ENCODE measurements at regions not wholly inside any gene's neighbourhood (a gene's known extent, or its start where the extent isn't known, plus 50 kb on each side); places are given as distances from the start of the nearest gene placed in this dataset.

GRCh38 chr20:18977441-18977840 is 163.9 kb downstream of the SCP2D1 start:
- H3K27ac Mint-ChIP-seq: no peak overlapping the region
- DNase-seq: no peak
- no peaks in the 10 kb centered on the region for H3K9me3 Mint-ChIP-seq
- no peak overlapping the region for H3K4me3 Mint-ChIP-seq
- H3K4me1 Mint-ChIP-seq (ENCODE audit: low read depth in 2 of 2): no peaks in the 10 kb centered on the region
- no peaks in the 10 kb centered on the region for H3K36me3 Mint-ChIP-seq (ENCODE audit: insufficient read depth)
- peaks cover 0 to 19% of the 10 kb centered on the region in 2 donors for H3K27me3 Mint-ChIP-seq
- no peak for ATAC-seq (replicated peaks)

GRCh38 chr20:18978311-18978710 is 164.7 kb downstream of the SCP2D1 start:
- Mint-ChIP-seq H3K27ac (no peak overlapping the region), H3K4me3 (no peak overlapping the region)

GRCh38 chr20:18979132-18979531 is 165.5 kb downstream of the SCP2D1 start:
- ATAC-seq (replicated peaks) (no peak), DNase-seq (no peak)
- H3K4me3 Mint-ChIP-seq: no peak overlapping the region
- no peaks in the 10 kb centered on the region for H3K9me3 Mint-ChIP-seq
- peaks cover 0 to 31% of the 10 kb centered on the region in 2 donors for H3K27me3 Mint-ChIP-seq
- no peaks in the 10 kb centered on the region for H3K36me3 Mint-ChIP-seq (ENCODE audit: insufficient read depth)
- H3K4me1 Mint-ChIP-seq (ENCODE audit: low read depth in 2 of 2): no peaks in the 10 kb centered on the region
- no peak overlapping the region for H3K27ac Mint-ChIP-seq

More at GRCh38 chr20:18978311-18978710, 164.7 kb downstream of the SCP2D1 start:
- Mint-ChIP-seq H3K9me3 (no peaks in the 10 kb centered on the region), H3K36me3 (ENCODE audit: insufficient read depth) (no peaks in the 10 kb centered on the region), H3K4me1 (ENCODE audit: low read depth in 2 of 2) (no peaks in the 10 kb centered on the region), H3K27me3 (peaks cover 0 to 23% of the 10 kb centered on the region in 2 donors)
- DNase-seq: no peak
- no peak for ATAC-seq (replicated peaks)

- Mint-ChIP-seq H3K9me3 (no peaks in the 10 kb centered on the region), H3K27me3 (peaks cover 3 to 50% of the 10 kb centered on the region in 2 donors), H3K4me1 (ENCODE audit: low read depth in 2 of 2) (no peaks in the 10 kb centered on the region), H3K36me3 (ENCODE audit: insufficient read depth) (no peaks in the 10 kb centered on the region), H3K27ac (no peak overlapping the region), H3K4me3 (no peak overlapping the region)
- ATAC-seq (replicated peaks) (no peak), DNase-seq (no peak)
Measured at GRCh38 chr20:18981962-18982539, 168.5 kb downstream of the SCP2D1 start.

- no peak overlapping the region for H3K27ac Mint-ChIP-seq
- no peaks in the 10 kb centered on the region for H3K4me1 Mint-ChIP-seq (ENCODE audit: low read depth in 2 of 2)
- no peak for DNase-seq
- H3K9me3 Mint-ChIP-seq: no peaks in the 10 kb centered on the region
- ATAC-seq (replicated peaks): no peak
- H3K27me3 Mint-ChIP-seq: peaks cover 4 to 40% of the 10 kb centered on the region in 2 donors
- H3K36me3 Mint-ChIP-seq (ENCODE audit: insufficient read depth): no peaks in the 10 kb centered on the region
- no peak overlapping the region for H3K4me3 Mint-ChIP-seq
Measured at GRCh38 chr20:18983796-18984195, 170.2 kb downstream of the SCP2D1 start.

GRCh38 chr20:18984238-18985200 is 170.9 kb downstream of the SCP2D1 start:
- DNase-seq (no peak), ATAC-seq (replicated peaks) (no peak)
- Mint-ChIP-seq H3K36me3 (ENCODE audit: insufficient read depth) (no peaks in the 10 kb centered on the region), H3K27ac (no peak overlapping the region), H3K27me3 (peaks cover 4 to 40% of the 10 kb centered on the region in 2 donors), H3K4me1 (ENCODE audit: low read depth in 2 of 2) (no peaks in the 10 kb centered on the region), H3K9me3 (no peaks in the 10 kb centered on the region), H3K4me3 (no peak overlapping the region)

- H3K9me3 Mint-ChIP-seq: no peaks in the 10 kb centered on the region
- DNase-seq: no peak
- H3K27ac Mint-ChIP-seq: no peak overlapping the region
- no peaks in the 10 kb centered on the region for H3K4me1 Mint-ChIP-seq (ENCODE audit: low read depth in 2 of 2)
- H3K4me3 Mint-ChIP-seq: no peak overlapping the region
- H3K36me3 Mint-ChIP-seq (ENCODE audit: insufficient read depth): no peaks in the 10 kb centered on the region
- peaks cover 4 to 40% of the 10 kb centered on the region in 2 donors for H3K27me3 Mint-ChIP-seq
- no peak for ATAC-seq (replicated peaks)
Measured at GRCh38 chr20:18985551-18985950, 172.0 kb downstream of the SCP2D1 start.

GRCh38 chr20:18986146-18986830 is 172.7 kb downstream of the SCP2D1 start:
- H3K4me3 Mint-ChIP-seq: no peak overlapping the region
- no peaks in the 10 kb centered on the region for H3K4me1 Mint-ChIP-seq (ENCODE audit: low read depth in 2 of 2)
- DNase-seq (no peak), ATAC-seq (replicated peaks) (no peak)
- no peaks in the 10 kb centered on the region for H3K36me3 Mint-ChIP-seq (ENCODE audit: insufficient read depth)
- no peak overlapping the region for H3K27ac Mint-ChIP-seq
- H3K27me3 Mint-ChIP-seq: peaks cover 4 to 42% of the 10 kb centered on the region in 2 donors
- H3K9me3 Mint-ChIP-seq: no peaks in the 10 kb centered on the region

- Mint-ChIP-seq H3K4me1 (ENCODE audit: low read depth in 2 of 2) (no peaks in the 10 kb centered on the region), H3K27me3 (peaks cover 4 to 44% of the 10 kb centered on the region in 2 donors)
- ATAC-seq (replicated peaks): no peak
Measured at GRCh38 chr20:18986895-18987580, 173.5 kb downstream of the SCP2D1 start.

GRCh38 chr20:18987781-18988360 is 174.3 kb downstream of the SCP2D1 start:
- H3K27ac Mint-ChIP-seq: no peak overlapping the region
- H3K9me3 Mint-ChIP-seq: no peaks in the 10 kb centered on the region
- peaks cover 4 to 44% of the 10 kb centered on the region in 2 donors for H3K27me3 Mint-ChIP-seq
- no peak for DNase-seq
- no peak overlapping the region for H3K4me3 Mint-ChIP-seq
- H3K36me3 Mint-ChIP-seq (ENCODE audit: insufficient read depth): peaks cover 3% of the 10 kb centered on the region
- H3K4me1 Mint-ChIP-seq (ENCODE audit: low read depth in 2 of 2): no peaks in the 10 kb centered on the region
- no peak for ATAC-seq (replicated peaks)

More at GRCh38 chr20:18986895-18987580, 173.5 kb downstream of the SCP2D1 start:
- Mint-ChIP-seq H3K36me3 (ENCODE audit: insufficient read depth) (no peaks in the 10 kb centered on the region), H3K4me3 (no peak overlapping the region), H3K9me3 (no peaks in the 10 kb centered on the region), H3K27ac (no peak overlapping the region)
- no peak for DNase-seq

- peaks cover 0 to 6% of the 10 kb centered on the region in 2 donors for H3K9me3 Mint-ChIP-seq
- H3K4me3 Mint-ChIP-seq: no peak overlapping the region
- no peak for ATAC-seq (replicated peaks)
Measured at GRCh38 chr20:18988701-18989100, 175.1 kb downstream of the SCP2D1 start.

GRCh38 chr20:18989736-18990474 is 176.3 kb downstream of the SCP2D1 start:
- no peak for DNase-seq
- H3K4me3 Mint-ChIP-seq: no peak overlapping the region
- ATAC-seq (replicated peaks): no peak
- H3K27ac Mint-ChIP-seq: no peak overlapping the region
- H3K4me1 Mint-ChIP-seq (ENCODE audit: low read depth in 2 of 2): no peaks in the 10 kb centered on the region
- peaks cover 0 to 7% of the 10 kb centered on the region in 2 donors for H3K9me3 Mint-ChIP-seq
- peaks cover 4 to 35% of the 10 kb centered on the region in 2 donors for H3K27me3 Mint-ChIP-seq
- H3K36me3 Mint-ChIP-seq (ENCODE audit: insufficient read depth): peaks cover 3% of the 10 kb centered on the region

More at GRCh38 chr20:18988701-18989100, 175.1 kb downstream of the SCP2D1 start:
- no peak for DNase-seq
- Mint-ChIP-seq H3K4me1 (ENCODE audit: low read depth in 2 of 2) (no peaks in the 10 kb centered on the region), H3K36me3 (ENCODE audit: insufficient read depth) (peaks cover 3% of the 10 kb centered on the region), H3K27ac (no peak overlapping the region), H3K27me3 (peaks cover 4 to 44% of the 10 kb centered on the region in 2 donors)
